Activated CD4-positive, alpha-beta T cell treated with anti-CD3 and anti-CD28 coated beads, Interleukin-2, amount 10 ng/mL, durations not matched to agents 7 days and 5 days (primary cell): ENCODE measurements at regions not wholly inside any gene's neighbourhood (a gene's known extent, or its start where the extent isn't known, plus 50 kb on each side); places are given as distances from the start of the nearest gene placed in this dataset.
"Not testable (repeated sequence)": the region's sequence is repeated elsewhere in the genome, so short reads cannot be mapped to it uniquely, and the experiment has no call there.

ENCODE experiments used
- CTCF ChIA-PET: fragments of 350-600 bp; sonication (Branson Sonifier 250); formaldehyde crosslinking; loops from one replicate; lab custom pipeline; 2021; ENCODE audit warnings: antibody characterized with exemption; lab: Charles Lee
- POLR2A ChIA-PET: fragments of 350-600 bp; sonication (Branson Sonifier 250); formaldehyde crosslinking; loops from one replicate; lab custom pipeline; 2021; ENCODE audit warnings: antibody characterized with exemption; lab: Charles Lee
- DNase-seq: peaks from one replicate; pipeline ENCODE4 v3.0.0-alpha.2; 2020
- H3K27ac Mint-ChIP-seq: one replicate; pipeline ENCODE4 v1.8.0; 2021; ENCODE audit warnings: mild to moderate bottlenecking, moderate library complexity, mixed read lengths
- H3K27me3 Mint-ChIP-seq: one replicate; pipeline ENCODE4 v1.8.0; 2021; ENCODE audit warnings: mixed read lengths
- H3K36me3 Mint-ChIP-seq: one replicate; pipeline ENCODE4 v1.8.0; 2021; ENCODE audit warnings: low read depth, mixed read lengths
- H3K4me1 Mint-ChIP-seq: one replicate; pipeline ENCODE4 v1.8.0; 2021; ENCODE audit warnings: mixed read lengths
- H3K4me3 Mint-ChIP-seq: one replicate; pipeline ENCODE4 v1.8.0; 2021; ENCODE audit warnings: mild to moderate bottlenecking, moderate library complexity, mixed read lengths
- H3K9me3 Mint-ChIP-seq: one replicate; pipeline ENCODE4 v1.8.0; 2021; ENCODE audit warnings: mixed read lengths

GRCh38 chr18:8926464-8926863, 176.0 kb upstream of the NDUFV2 start:
- no peaks in the 10 kb centered on the region for H3K4me1 Mint-ChIP-seq
- no peak for DNase-seq
- peaks cover 18% of the 10 kb centered on the region for H3K9me3 Mint-ChIP-seq
- H3K36me3 Mint-ChIP-seq = peaks cover 2% of the 10 kb centered on the region
- CTCF ChIA-PET = no interaction called here
- no peak overlapping the region for H3K4me3 Mint-ChIP-seq
- POLR2A ChIA-PET = no interaction called here
- H3K27me3 Mint-ChIP-seq = peaks cover 3% of the 10 kb centered on the region
- no peak overlapping the region for H3K27ac Mint-ChIP-seq

- Mint-ChIP-seq H3K4me1 (no peaks in the 10 kb centered on the region), H3K27ac (no peak overlapping the region), H3K27me3 (peaks cover 6% of the 10 kb centered on the region), H3K9me3 (peaks cover 18% of the 10 kb centered on the region), H3K4me3 (no peak overlapping the region), H3K36me3 (peaks cover 2% of the 10 kb centered on the region)
- DNase-seq = no peak
- ChIA-PET POLR2A (no interaction called here), CTCF (no interaction called here)
Measured at GRCh38 chr18:8928044-8928443, 174.5 kb upstream of the NDUFV2 start.

DNA sequence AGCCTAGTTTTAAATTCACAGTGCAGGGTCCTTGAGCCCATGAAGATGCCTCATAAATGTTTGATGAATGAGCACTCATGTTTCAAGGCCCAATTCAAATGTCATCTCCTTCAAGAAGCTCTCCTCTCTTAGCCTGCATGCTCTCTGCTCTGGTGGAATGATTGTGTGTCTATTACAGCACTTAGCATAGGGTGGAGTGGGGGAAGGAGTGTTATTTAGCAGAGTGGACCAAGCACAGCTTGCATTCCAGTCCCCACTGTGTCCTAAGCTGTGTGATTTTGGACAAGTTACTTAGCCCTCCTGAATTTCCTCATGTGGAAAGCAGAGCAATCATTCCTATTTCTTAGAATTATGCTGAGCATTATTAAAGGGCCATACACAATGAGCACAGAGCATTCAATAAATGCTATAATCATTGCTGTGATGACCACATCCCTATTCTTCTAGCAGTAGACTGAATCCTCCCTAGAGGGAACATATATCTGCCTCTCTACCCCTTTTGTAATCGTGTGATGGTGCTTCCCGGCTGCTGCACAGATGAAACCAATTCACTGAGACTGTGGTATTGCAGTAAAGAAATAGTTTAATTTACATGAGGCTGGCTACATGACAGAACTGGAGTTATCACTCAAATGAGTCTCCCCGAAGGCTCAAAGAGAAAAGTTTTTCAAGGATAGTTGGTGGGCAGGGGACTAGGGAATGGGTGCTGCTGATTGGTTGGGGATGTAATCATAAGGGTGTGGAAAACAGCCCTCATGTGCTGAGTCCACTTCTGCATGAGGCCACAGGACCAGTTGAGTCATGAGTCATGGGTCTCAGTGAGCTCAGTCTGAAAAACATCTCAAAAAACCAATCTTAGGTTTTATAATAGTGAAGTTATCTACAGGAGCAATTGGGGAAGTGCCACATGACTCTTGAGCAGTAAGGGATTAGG, 173.4 kb upstream of the NDUFV2 start:
- Mint-ChIP-seq H3K4me3 (no peak overlapping the region), H3K4me1 (no peaks in the 10 kb centered on the region), H3K27me3 (peaks cover 8% of the 10 kb centered on the region), H3K9me3 (peaks cover 18% of the 10 kb centered on the region), H3K27ac (no peak overlapping the region), H3K36me3 (peaks cover 2% of the 10 kb centered on the region)
- ChIA-PET POLR2A (no interaction called here), CTCF (interaction anchor here (0.6 to 0.8 kb wide), 2 partner anchors 18 to 39 kb away, joined by 3 read pairs; no protein-coding TSS in a partner anchor)
- DNase-seq = no peak

GRCh38 chr18:8930990-8931616, 171.4 kb upstream of the NDUFV2 start:
- Mint-ChIP-seq H3K27ac (no peak overlapping the region), H3K9me3 (peaks cover 13% of the 10 kb centered on the region), H3K27me3 (peaks cover 8% of the 10 kb centered on the region), H3K4me3 (no peak overlapping the region), H3K4me1 (no peaks in the 10 kb centered on the region), H3K36me3 (no peaks in the 10 kb centered on the region)
- ChIA-PET POLR2A (no interaction called here), CTCF (no interaction called here)
- no peak for DNase-seq

DNA sequence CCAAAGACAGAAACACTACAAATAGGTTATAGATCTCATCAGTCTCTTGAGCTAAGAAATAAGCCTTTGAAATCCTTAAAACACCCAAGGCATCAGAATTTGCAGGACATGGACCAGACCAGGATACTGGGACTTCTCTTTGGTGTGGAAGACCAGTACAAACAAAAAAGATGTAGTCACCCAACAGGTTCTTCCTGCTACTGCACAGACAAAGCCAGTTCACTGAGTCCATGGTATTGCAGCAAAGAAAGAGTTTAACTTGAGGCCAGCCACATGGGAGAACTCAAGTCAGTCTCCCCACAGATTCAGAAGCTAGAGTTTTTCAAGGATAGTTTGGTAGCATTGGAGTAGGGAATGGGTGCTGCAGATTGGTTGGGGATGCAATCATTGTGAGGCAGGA, 169.6 kb upstream of the NDUFV2 start:
- H3K27ac Mint-ChIP-seq = no peak overlapping the region
- H3K4me1 Mint-ChIP-seq = no peaks in the 10 kb centered on the region
- no peak for DNase-seq
- CTCF ChIA-PET = no interaction called here
- no peak overlapping the region for H3K4me3 Mint-ChIP-seq
- H3K27me3 Mint-ChIP-seq = peaks cover 8% of the 10 kb centered on the region
- H3K9me3 Mint-ChIP-seq = peaks cover 6% of the 10 kb centered on the region
- POLR2A ChIA-PET = no interaction called here
- H3K36me3 Mint-ChIP-seq = no peaks in the 10 kb centered on the region

GRCh38 chr18:8933714-8934284, 168.7 kb upstream of the NDUFV2 start:
- ChIA-PET POLR2A (no interaction called here), CTCF (no interaction called here)
- Mint-ChIP-seq H3K36me3 (no peaks in the 10 kb centered on the region), H3K4me3 (no peak overlapping the region), H3K9me3 (peaks cover 6% of the 10 kb centered on the region), H3K27me3 (peaks cover 8% of the 10 kb centered on the region), H3K27ac (no peak overlapping the region), H3K4me1 (no peaks in the 10 kb centered on the region)
- no peak for DNase-seq

- H3K4me3 Mint-ChIP-seq, DNase-seq, H3K27ac Mint-ChIP-seq, CTCF ChIA-PET, H3K27me3 Mint-ChIP-seq, H3K4me1 Mint-ChIP-seq, H3K9me3 Mint-ChIP-seq, POLR2A ChIA-PET, H3K36me3 Mint-ChIP-seq: not testable (repeated sequence)
Measured at GRCh38 chr18:8935346-8935745, 167.2 kb upstream of the NDUFV2 start.

- ChIA-PET POLR2A (no interaction called here), CTCF (interaction anchor here (1.3 kb wide), 1 partner anchor 24 kb away, joined by 3 read pairs; no protein-coding TSS in a partner anchor)
- DNase-seq = no peak
- no peak overlapping the region for H3K27ac Mint-ChIP-seq
- no peaks in the 10 kb centered on the region for H3K9me3 Mint-ChIP-seq
- H3K36me3 Mint-ChIP-seq = no peaks in the 10 kb centered on the region
- H3K27me3 Mint-ChIP-seq = peaks cover 4% of the 10 kb centered on the region
- H3K4me3 Mint-ChIP-seq = no peak overlapping the region
- no peaks in the 10 kb centered on the region for H3K4me1 Mint-ChIP-seq
Measured at GRCh38 chr18:8936619-8937018, 165.9 kb upstream of the NDUFV2 start.

DNA sequence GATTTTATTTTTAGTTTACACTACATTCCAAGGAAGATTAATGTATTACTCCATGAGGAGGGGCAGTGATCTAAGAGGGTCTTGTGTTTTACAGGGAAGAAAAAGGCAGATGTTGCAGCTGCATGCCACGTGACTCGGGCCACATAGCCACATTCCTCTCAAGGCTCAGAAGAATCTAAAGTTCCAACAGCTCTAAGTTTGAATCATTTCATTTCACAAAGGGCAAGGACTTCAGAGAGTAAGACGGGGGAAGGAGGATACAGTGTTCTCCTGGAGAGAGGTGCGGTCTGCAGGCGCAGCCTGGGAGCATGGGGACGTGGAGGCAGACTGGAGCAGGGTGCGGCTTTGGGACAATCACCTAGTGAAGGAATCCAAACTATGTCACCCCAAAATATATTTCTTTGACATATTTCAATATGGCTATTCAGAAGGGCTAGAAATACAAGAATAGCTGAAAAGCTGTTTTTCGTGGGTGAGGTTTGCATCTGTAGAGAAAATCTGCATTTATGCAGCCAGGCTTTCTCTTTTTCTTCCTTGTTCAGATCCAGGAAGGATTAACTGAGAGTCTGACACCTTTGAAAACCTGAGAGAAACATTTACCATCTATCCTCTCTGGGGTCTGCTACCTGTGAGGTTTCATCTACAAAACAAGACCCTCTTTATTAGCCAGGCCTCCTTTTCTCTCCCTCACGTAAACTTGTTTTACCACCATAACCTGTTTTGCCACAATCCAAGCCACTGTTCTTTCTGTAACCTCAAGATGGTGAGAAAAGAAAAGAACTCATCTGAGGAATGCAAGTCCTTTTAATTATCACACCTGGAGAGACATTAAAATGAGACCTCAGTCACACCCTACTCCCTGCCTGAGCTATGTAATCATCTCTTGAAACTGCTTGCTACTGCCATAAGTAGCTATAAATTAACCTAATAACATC, 165.1 kb upstream of the NDUFV2 start:
- no peaks in the 10 kb centered on the region for H3K9me3 Mint-ChIP-seq
- H3K27ac Mint-ChIP-seq = no peak overlapping the region
- no peak for DNase-seq
- ChIA-PET CTCF (interaction anchor here (1.3 kb wide), 1 partner anchor 25 kb away, joined by 3 read pairs; no protein-coding TSS in a partner anchor), POLR2A (no interaction called here)
- no peaks in the 10 kb centered on the region for H3K36me3 Mint-ChIP-seq
- H3K4me1 Mint-ChIP-seq = no peaks in the 10 kb centered on the region
- H3K4me3 Mint-ChIP-seq = no peak overlapping the region
- H3K27me3 Mint-ChIP-seq = peaks cover 2% of the 10 kb centered on the region

DNA sequence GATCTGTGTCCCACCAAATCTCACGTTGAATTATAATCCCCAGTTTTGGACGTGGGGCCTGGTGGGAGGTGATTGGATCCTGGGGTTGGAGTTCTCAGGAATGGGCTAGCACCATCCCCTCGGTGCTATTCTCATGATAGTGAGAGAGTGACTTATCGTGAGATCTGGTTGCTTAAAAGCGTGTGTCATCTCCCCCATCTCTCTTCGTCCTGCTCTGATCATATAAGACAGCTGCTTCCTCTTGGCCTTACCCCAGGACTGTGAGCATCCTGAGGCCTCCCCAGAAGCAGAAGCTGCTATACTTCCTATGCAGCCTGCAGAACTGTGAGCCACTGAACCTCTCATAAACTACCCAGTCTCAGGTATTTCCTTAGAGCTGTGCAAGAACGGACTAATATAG, 163.7 kb upstream of the NDUFV2 start:
- H3K36me3 Mint-ChIP-seq = no peaks in the 10 kb centered on the region
- H3K27me3 Mint-ChIP-seq = no peaks in the 10 kb centered on the region
- no peak overlapping the region for H3K4me3 Mint-ChIP-seq
- ChIA-PET POLR2A (no interaction called here), CTCF (no interaction called here)
- H3K9me3 Mint-ChIP-seq = no peaks in the 10 kb centered on the region
- H3K4me1 Mint-ChIP-seq = no peaks in the 10 kb centered on the region
- H3K27ac Mint-ChIP-seq = no peak overlapping the region
- DNase-seq = no peak

DNA sequence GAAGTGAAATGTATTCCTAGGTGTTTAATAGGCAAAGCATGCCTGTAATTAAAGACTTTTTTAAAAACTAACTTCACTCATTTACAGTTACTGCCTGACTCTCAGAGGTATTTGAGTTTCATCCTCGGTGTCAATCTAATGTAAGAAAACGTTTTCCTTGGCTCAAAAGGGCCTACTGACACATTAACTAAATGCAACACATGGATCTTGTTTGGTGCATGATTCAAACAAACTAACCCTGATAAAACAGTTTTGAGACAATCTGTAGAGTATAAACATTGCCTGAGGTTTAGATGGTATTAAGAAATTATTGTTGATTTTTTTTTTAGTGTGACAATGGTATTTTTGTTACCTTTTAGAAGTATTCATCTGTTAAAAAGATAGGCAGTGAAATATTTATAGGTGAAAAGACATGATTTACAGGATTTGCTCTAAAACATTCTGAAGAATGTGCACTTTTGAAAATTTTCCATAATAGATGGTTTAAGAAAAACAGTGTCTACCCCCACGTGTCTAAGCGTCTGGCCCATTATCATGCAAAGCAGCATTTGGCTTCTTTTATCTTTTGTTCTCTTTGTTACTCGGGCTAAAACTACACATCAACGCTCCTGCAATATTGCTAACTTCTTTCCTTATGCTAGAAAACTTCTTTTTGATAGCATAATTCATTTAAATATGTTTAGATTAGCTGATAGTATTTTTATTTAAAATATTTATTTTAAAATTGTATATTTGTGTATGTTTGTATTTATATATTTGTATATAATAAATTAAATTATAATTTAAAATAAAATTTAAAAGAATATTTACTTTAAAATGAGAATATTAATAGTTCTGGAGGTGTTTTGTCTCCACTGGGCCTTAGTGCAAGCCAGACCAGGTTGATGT, 160.2 kb upstream of the NDUFV2 start:
- Mint-ChIP-seq H3K4me1 (no peaks in the 10 kb centered on the region), H3K27me3 (no peaks in the 10 kb centered on the region), H3K36me3 (no peaks in the 10 kb centered on the region), H3K4me3 (no peak overlapping the region), H3K27ac (no peak overlapping the region), H3K9me3 (peaks cover 4% of the 10 kb centered on the region)
- DNase-seq = no peak
- ChIA-PET POLR2A (no interaction called here), CTCF (no interaction called here)
